BLaER1 treated with 17β-estradiol and CSF1 and Interleukin-3, amounts not matched to agents 10 nM and 100 nM (cell line): ENCODE measurements at regions not wholly inside any gene's neighbourhood (a gene's known extent, or its start where the extent isn't known, plus 50 kb on each side); places are given as distances from the start of the nearest gene placed in this dataset.
A peak's percentile ranks its signal among the peaks of the same experiment; 100 is the strongest.

Source experiments
- H3K27ac ChIP-seq, 11 experiments: shearing (Covaris generic); formaldehyde crosslinking; 2 replicates each; pipeline ENCODE4 v1.8.1; 2022
- H3K27me3 ChIP-seq, 11 experiments: shearing (Covaris generic); formaldehyde crosslinking; 2 replicates each; pipeline ENCODE4 v1.8.1; 2022
- H3K36me3 ChIP-seq, 11 experiments: shearing (Covaris generic); formaldehyde crosslinking; 2 replicates each; pipeline ENCODE4 v1.8.1; 2022
- H3K4me1 ChIP-seq, 10 experiments: shearing (Covaris generic); formaldehyde crosslinking; 2 replicates each; pipeline ENCODE4 v1.8.1; 2022
- H3K4me2 ChIP-seq, 11 experiments: shearing (Covaris generic); formaldehyde crosslinking; 2 replicates each; pipeline ENCODE4 v1.8.1; 2022
- H3K4me3 ChIP-seq, 10 experiments: shearing (Covaris generic); formaldehyde crosslinking; 2 replicates each; pipeline ENCODE4 v1.8.1; 2022
- H3K9ac ChIP-seq, 11 experiments: shearing (Covaris generic); formaldehyde crosslinking; 2 replicates each; pipeline ENCODE4 v1.8.1; 2022
- H3K9me3 ChIP-seq, 11 experiments: shearing (Covaris generic); formaldehyde crosslinking; replicated peaks in 1 of 11; 2 replicates each; pipeline ENCODE4 v1.8.1; 2022
- H4K20me1 ChIP-seq, 11 experiments: shearing (Covaris generic); formaldehyde crosslinking; 2 replicates each; pipeline ENCODE4 v1.8.1; 2022
- Cebpa-rat ChIP-seq, 11 experiments: shearing (Covaris generic); IDR thresholded peaks; 2 replicates each; pipeline ENCODE4 v1.8.1; 2022

GRCh38 chr18:38310936-38311335, 745.3 kb upstream of the CELF4 start:
- no peak overlapping the region for H3K4me2 ChIP-seq
- no peak for TF ChIP-seq Cebpa-rat (IDR thresholded peaks at IDR 0.05)
- H3K9ac ChIP-seq = no peak overlapping the region
- H3K27ac ChIP-seq = no peak overlapping the region
- no peak overlapping the region for H3K4me3 ChIP-seq
- H3K9me3 ChIP-seq = peaks cover 0 to 4% (median 0%) of the 10 kb centered on the region in 11 experiments; a peak in 1 of 22 replicates
- no peaks in the 10 kb centered on the region for H3K36me3 ChIP-seq
- H3K4me1 ChIP-seq = no peaks in the 10 kb centered on the region
- H3K27me3 ChIP-seq = no peaks in the 10 kb centered on the region
- no peaks in the 10 kb centered on the region for H4K20me1 ChIP-seq

GRCh38 chr18:38307914-38308313, 742.3 kb upstream of the CELF4 start:
- no peak for TF ChIP-seq Cebpa-rat (IDR thresholded peaks at IDR 0.05)
- H3K4me2 ChIP-seq = no peak overlapping the region
- no peak overlapping the region for H3K4me3 ChIP-seq
- peaks cover 0 to 9% (median 0%) of the 10 kb centered on the region in 11 experiments; a peak in 2 of 22 replicates for H3K9me3 ChIP-seq
- no peak overlapping the region for H3K27ac ChIP-seq
- no peaks in the 10 kb centered on the region for H4K20me1 ChIP-seq
- no peaks in the 10 kb centered on the region for H3K36me3 ChIP-seq
- H3K4me1 ChIP-seq = no peaks in the 10 kb centered on the region
- H3K27me3 ChIP-seq = no peaks in the 10 kb centered on the region
- no peak overlapping the region for H3K9ac ChIP-seq

GRCh38 chr18:38305961-38306360, 740.4 kb upstream of the CELF4 start:
- H3K4me1 ChIP-seq = no peaks in the 10 kb centered on the region
- H3K27me3 ChIP-seq = no peaks in the 10 kb centered on the region
- no peak overlapping the region for H3K27ac ChIP-seq
- no peaks in the 10 kb centered on the region for H3K36me3 ChIP-seq
- no peak overlapping the region for H3K9ac ChIP-seq
- no peak overlapping the region for H3K4me2 ChIP-seq
- no peaks in the 10 kb centered on the region for H4K20me1 ChIP-seq
- TF ChIP-seq Cebpa-rat (IDR thresholded peaks at IDR 0.05) = no peak
- peaks cover 0 to 9% (median 0%) of the 10 kb centered on the region in 11 experiments; a peak in 2 of 22 replicates for H3K9me3 ChIP-seq
- H3K4me3 ChIP-seq = no peak overlapping the region

GRCh38 chr18:38301621-38302020, 736.0 kb upstream of the CELF4 start:
- Histone ChIP-seq H3K4me2 (no peak overlapping the region), H3K4me3 (no peak overlapping the region), H3K4me1 (no peaks in the 10 kb centered on the region), H3K27me3 (no peaks in the 10 kb centered on the region), H3K27ac (no peak overlapping the region), H3K9me3 (peaks cover 0 to 5% (median 0%) of the 10 kb centered on the region in 11 experiments; a peak in 2 of 22 replicates), H3K36me3 (no peaks in the 10 kb centered on the region), H4K20me1 (no peaks in the 10 kb centered on the region), H3K9ac (no peak overlapping the region)
- no peak for TF ChIP-seq Cebpa-rat (IDR thresholded peaks at IDR 0.05)

DNA sequence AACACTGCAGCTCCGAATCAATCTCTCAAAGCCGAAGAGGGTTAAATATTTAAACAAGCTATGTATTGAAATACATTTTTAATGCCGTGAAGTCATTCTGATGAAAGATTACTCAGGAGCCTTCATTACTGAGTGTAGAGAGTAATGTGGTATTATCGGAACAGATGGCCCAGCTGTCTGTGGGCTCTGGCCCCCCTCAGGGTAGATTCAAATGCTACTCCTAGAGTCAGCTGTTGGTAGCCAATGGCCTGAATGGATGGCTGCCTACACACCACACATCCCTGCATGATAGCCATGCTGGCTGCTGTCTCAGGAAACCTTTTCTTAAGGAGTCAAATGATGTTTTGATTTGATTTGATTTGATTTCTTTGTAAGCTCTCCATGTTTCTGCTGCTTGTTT, 732.3 kb upstream of the CELF4 start:
- Histone ChIP-seq H3K4me3 (no peak overlapping the region), H3K27me3 (no peaks in the 10 kb centered on the region), H3K4me2 (no peak overlapping the region), H3K9me3 (peaks cover 0 to 3% (median 0%) of the 10 kb centered on the region in 11 experiments; a peak in 2 of 22 replicates), H3K9ac (no peak overlapping the region), H4K20me1 (no peaks in the 10 kb centered on the region), H3K36me3 (no peaks in the 10 kb centered on the region), H3K4me1 (no peaks in the 10 kb centered on the region), H3K27ac (no peak overlapping the region)
- no peak for TF ChIP-seq Cebpa-rat (IDR thresholded peaks at IDR 0.05)

DNA sequence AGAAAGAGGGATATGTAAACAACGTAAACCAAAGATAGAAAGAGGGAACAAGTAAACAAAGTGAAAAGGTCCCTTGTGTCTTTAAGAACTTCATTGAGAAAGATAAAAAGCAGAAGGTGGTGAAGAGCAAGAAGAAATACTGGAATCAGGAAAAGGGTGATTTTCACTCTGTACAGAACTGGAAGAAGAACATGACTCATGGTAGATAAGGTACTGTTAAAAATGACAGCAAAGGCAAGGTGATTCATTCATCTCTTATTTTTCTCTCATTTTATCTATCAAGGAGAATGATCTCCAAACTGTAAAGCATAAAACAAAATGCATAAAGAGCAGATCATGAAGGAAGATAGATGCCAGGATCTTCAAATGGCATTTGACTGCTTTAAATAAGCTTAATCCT, 724.6 kb upstream of the CELF4 start:
- H3K9me3 ChIP-seq = peaks cover 0 to 4% (median 0%) of the 10 kb centered on the region in 11 experiments; a peak in 1 of 22 replicates

GRCh38 chr18:38284972-38285371, 719.4 kb upstream of the CELF4 start:
- no peaks in the 10 kb centered on the region for H3K36me3 ChIP-seq
- H3K4me3 ChIP-seq = no peak overlapping the region
- no peaks in the 10 kb centered on the region for H3K27me3 ChIP-seq
- 0 out of 22 replicates have a peak, but pooled peaks cover 0 to 5% (median 0%) of the 10 kb centered on the region in 11 experiments for H3K9me3 ChIP-seq
- H3K4me1 ChIP-seq = no peaks in the 10 kb centered on the region
- TF ChIP-seq Cebpa-rat (IDR thresholded peaks at IDR 0.05) = no peak
- H3K27ac ChIP-seq = no peak overlapping the region
- no peaks in the 10 kb centered on the region for H4K20me1 ChIP-seq
- no peak overlapping the region for H3K9ac ChIP-seq
- H3K4me2 ChIP-seq = no peak overlapping the region

More for the DNA sequence above, 724.6 kb upstream of the CELF4 start:
- Histone ChIP-seq H4K20me1 (no peaks in the 10 kb centered on the region), H3K36me3 (no peaks in the 10 kb centered on the region), H3K27me3 (no peaks in the 10 kb centered on the region), H3K9ac (no peak overlapping the region), H3K4me1 (no peaks in the 10 kb centered on the region), H3K27ac (no peak overlapping the region), H3K4me3 (no peak overlapping the region), H3K4me2 (no peak overlapping the region)
- no peak for TF ChIP-seq Cebpa-rat (IDR thresholded peaks at IDR 0.05)

DNA sequence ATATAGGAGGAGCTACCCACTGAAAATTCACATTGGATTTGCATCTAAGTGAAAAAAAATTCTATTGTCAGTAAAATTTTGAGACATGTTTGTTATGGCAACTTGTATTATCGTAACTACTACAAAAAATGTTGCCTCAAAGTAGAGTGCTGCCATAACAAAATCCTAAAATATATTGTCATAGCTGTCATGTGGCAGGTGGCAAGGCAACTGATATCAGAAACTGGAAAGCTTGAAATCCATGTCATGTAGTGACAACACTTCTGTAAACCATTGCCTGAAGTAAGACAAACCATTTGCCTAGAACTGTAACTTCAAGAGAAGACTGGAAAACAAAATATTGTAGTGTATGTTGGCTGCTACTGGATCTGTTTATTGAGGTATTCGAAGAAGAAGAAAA, 697.5 kb upstream of the CELF4 start:
- Histone ChIP-seq H3K4me1 (peaks cover 0 to 1% (median 0%) of the 10 kb centered on the region in 10 experiments; a peak in 2 of 20 replicates), H3K9me3 (peaks cover 0 to 6% (median 0%) of the 10 kb centered on the region in 11 experiments; a peak in 3 of 22 replicates)

GRCh38 chr18:38262661-38263060, 697.1 kb upstream of the CELF4 start:
- no peak for TF ChIP-seq Cebpa-rat (IDR thresholded peaks at IDR 0.05)
- no peaks in the 10 kb centered on the region for H3K36me3 ChIP-seq
- H3K27me3 ChIP-seq = no peaks in the 10 kb centered on the region
- no peak overlapping the region for H3K4me3 ChIP-seq
- H3K9me3 ChIP-seq = peaks cover 0 to 4% (median 0%) of the 10 kb centered on the region in 11 experiments; a peak in 3 of 22 replicates
- H3K9ac ChIP-seq = no peak overlapping the region
- no peak overlapping the region for H3K4me2 ChIP-seq
- no peak overlapping the region for H3K27ac ChIP-seq
- peaks cover 0 to 5% (median 3%) of the 10 kb centered on the region in 10 experiments; a peak in 13 of 20 replicates for H3K4me1 ChIP-seq
- no peaks in the 10 kb centered on the region for H4K20me1 ChIP-seq

More for the DNA sequence above, 697.5 kb upstream of the CELF4 start:
- Histone ChIP-seq H3K4me2 (no peak overlapping the region), H4K20me1 (no peaks in the 10 kb centered on the region), H3K27ac (no peak overlapping the region), H3K9ac (no peak overlapping the region), H3K36me3 (no peaks in the 10 kb centered on the region), H3K4me3 (no peak overlapping the region), H3K27me3 (no peaks in the 10 kb centered on the region)
- no peak for TF ChIP-seq Cebpa-rat (IDR thresholded peaks at IDR 0.05)

DNA sequence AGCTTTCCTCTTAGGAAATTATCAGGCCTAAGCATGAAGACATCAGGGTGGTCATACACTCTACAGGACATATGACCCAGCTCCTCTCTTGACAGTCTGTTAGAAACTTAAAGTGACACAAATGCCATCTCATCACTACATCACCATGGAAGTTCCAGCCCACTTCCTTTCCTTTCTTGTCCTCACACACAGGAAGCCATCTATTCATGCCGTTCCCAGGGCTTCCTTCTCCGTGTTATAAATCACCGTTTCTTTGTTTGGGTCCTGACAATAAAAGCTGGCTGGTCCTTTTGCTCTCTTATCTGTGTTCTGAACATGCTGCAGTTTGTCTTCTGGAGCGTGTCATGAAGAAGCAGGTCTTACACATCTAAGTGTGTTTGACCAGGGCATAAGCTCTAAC, 692.1 kb upstream of the CELF4 start:
- no peak for TF ChIP-seq Cebpa-rat (IDR thresholded peaks at IDR 0.05)
- H3K27me3 ChIP-seq = no peaks in the 10 kb centered on the region
- H3K9me3 ChIP-seq = no peaks in the 10 kb centered on the region
- H3K27ac ChIP-seq = no peak overlapping the region
- H3K36me3 ChIP-seq = no peaks in the 10 kb centered on the region
- H3K4me3 ChIP-seq = no peak overlapping the region
- H4K20me1 ChIP-seq = no peaks in the 10 kb centered on the region
- peak overlapping the region in 10 of 11 experiments; percentile 4 to 47 (median 30); a peak in 16 of 22 replicates for H3K4me2 ChIP-seq
- H3K4me1 ChIP-seq = peaks cover 0 to 12% (median 7%) of the 10 kb centered on the region in 10 experiments; a peak in 13 of 20 replicates
- H3K9ac ChIP-seq = no peak overlapping the region
